ENCODE measurements at regions not wholly inside any gene's neighbourhood (a gene's known extent, or its start where the extent isn't known, plus 50 kb on each side); places are given as distances from the start of the nearest gene placed in this dataset.

GRCh38 chr1:9428601-9429341 is 110.5 kb upstream of the SLC25A33 start (continued):
- TF ChIP-seq AFF4 (CRISPR knock-in tag; IDR thresholded peaks at IDR 0.05) (no peak), ZNF557 (CRISPR knock-in tag; IDR thresholded peaks at IDR 0.05) (peak; percentile 23; the same call in 1 of the 2 replicates), ZNF773 (CRISPR knock-in tag; IDR thresholded peaks at IDR 0.05; ENCODE audit: borderline replicate concordance) (no peak), JUN (CRISPR knock-in tag; IDR thresholded peaks at IDR 0.05) (peak; percentile 61; the same call in 1 of the 2 replicates), ARID5B (CRISPR knock-in tag; IDR thresholded peaks at IDR 0.05) (no peak), MAZ (IDR thresholded peaks at IDR 0.05; ENCODE audit: borderline replicate concordance, low read depth, low read length) (peak; percentile 68), MAZ (CRISPR knock-in tag; IDR thresholded peaks at IDR 0.05; ENCODE audit: low read depth) (no peak), ZFP1 (CRISPR knock-in tag; IDR thresholded peaks at IDR 0.05) (no peak), TSC22D2 (CRISPR knock-in tag; IDR thresholded peaks at IDR 0.05; ENCODE audit: borderline replicate concordance) (0 out of 2 replicates have a peak, but pooled peaks have one; percentile 36), SIX4 (CRISPR knock-in tag; IDR thresholded peaks at IDR 0.05) (peak; percentile 47; the same call in 1 of the 2 replicates), SCMH1 (CRISPR knock-in tag; IDR thresholded peaks at IDR 0.05; ENCODE audit: borderline replicate concordance) (no peak), ZFYVE20 (CRISPR knock-in tag; IDR thresholded peaks at IDR 0.05; ENCODE audit: borderline replicate concordance, low read depth) (no peak), FOXA1 (IDR thresholded peaks at IDR 0.05) (no peak), FOXA1 (CRISPR knock-in tag; IDR thresholded peaks at IDR 0.05) (no peak), NCOR1 (IDR thresholded peaks at IDR 0.05; ENCODE audit: borderline replicate concordance, low read length) (no peak; the same call in 1 of the 2 replicates), ZBTB3 (CRISPR knock-in tag; IDR thresholded peaks at IDR 0.05; ENCODE audit: borderline replicate concordance, low read depth) (no peak), ZBTB37 (CRISPR knock-in tag; IDR thresholded peaks at IDR 0.05) (no peak), ZNF296 (CRISPR knock-in tag; conservative IDR thresholded peaks at IDR 0.05) (no peak), HDAC2 (CRISPR knock-in tag; IDR thresholded peaks at IDR 0.05) (peak; percentile 54; the same call in 1 of the 2 replicates), ZNF17 (CRISPR knock-in tag; IDR thresholded peaks at IDR 0.05) (no peak), NFKBIZ (CRISPR knock-in tag; IDR thresholded peaks at IDR 0.05) (peak; percentile 69; the same call in 1 of the 2 replicates)
- TF ChIP-seq, protein P1, sequence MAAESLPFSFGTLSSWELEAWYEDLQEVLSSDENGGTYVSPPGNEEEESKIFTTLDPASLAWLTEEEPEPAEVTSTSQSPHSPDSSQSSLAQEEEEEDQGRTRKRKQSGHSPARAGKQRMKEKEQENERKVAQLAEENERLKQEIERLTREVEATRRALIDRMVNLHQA (CRISPR knock-in tag; IDR thresholded peaks at IDR 0.05) = no peak
